ENCODE measurements at regions not wholly inside any gene's neighbourhood (a gene's known extent, or its start where the extent isn't known, plus 50 kb on each side); places are given as distances from the start of the nearest gene placed in this dataset.

GRCh38 chr3:193902607-193903511, 233.1 kb upstream of the HES1 start:
- no peak for DNase-seq (ENCODE audit: low read depth in 2 of 2)
- TF ChIP-seq CTCF (IDR thresholded peaks at IDR 0.05; ENCODE audit: low read depth, low read length) = no peak
- H3K4me3 ChIP-seq (replicated peaks in 1 of 2; ENCODE audit: low read depth in 2 of 2, low read length in 2 of 2) = no peak overlapping the region

GRCh38 chr3:193903512-193903817, 232.5 kb upstream of the HES1 start:
- no peak for TF ChIP-seq CTCF (IDR thresholded peaks at IDR 0.05; ENCODE audit: low read depth, low read length)
- DNase-seq (ENCODE audit: low read depth in 2 of 2) = no peak
- H3K4me3 ChIP-seq (replicated peaks in 1 of 2; ENCODE audit: low read depth in 2 of 2, low read length in 2 of 2) = no peak overlapping the region

- no peak overlapping the region for H3K4me3 ChIP-seq (replicated peaks in 1 of 2; ENCODE audit: low read depth in 2 of 2, low read length in 2 of 2)
- no peak for TF ChIP-seq CTCF (IDR thresholded peaks at IDR 0.05; ENCODE audit: low read depth, low read length)
- DNase-seq (ENCODE audit: low read depth in 2 of 2) = no peak
These were observed 232.0 kb upstream of the HES1 start for GRCh38 chr3:193903966-193904365.

GRCh38 chr3:193905541-193906396, 230.2 kb upstream of the HES1 start:
- TF ChIP-seq CTCF (IDR thresholded peaks at IDR 0.05; ENCODE audit: low read depth, low read length) = no peak
- H3K4me3 ChIP-seq (replicated peaks in 1 of 2; ENCODE audit: low read depth in 2 of 2, low read length in 2 of 2) = no peak overlapping the region
- peak in 1 of 2 donors; percentile 32 for DNase-seq (ENCODE audit: low read depth in 2 of 2)

- no peak for TF ChIP-seq CTCF (IDR thresholded peaks at IDR 0.05; ENCODE audit: low read depth, low read length)
- H3K4me3 ChIP-seq (replicated peaks in 1 of 2; ENCODE audit: low read depth in 2 of 2, low read length in 2 of 2) = no peak overlapping the region
- no peak for DNase-seq (ENCODE audit: low read depth in 2 of 2)
These were observed 229.0 kb upstream of the HES1 start for GRCh38 chr3:193906849-193907410.

- DNase-seq (ENCODE audit: low read depth in 2 of 2) = no peak
- no peak for TF ChIP-seq CTCF (IDR thresholded peaks at IDR 0.05; ENCODE audit: low read depth, low read length)
- no peak overlapping the region for H3K4me3 ChIP-seq (replicated peaks in 1 of 2; ENCODE audit: low read depth in 2 of 2, low read length in 2 of 2)
These were observed 227.7 kb upstream of the HES1 start for GRCh38 chr3:193908181-193908744.
